HL-60 (cell line): ENCODE measurements at regions not wholly inside any gene's neighbourhood (a gene's known extent, or its start where the extent isn't known, plus 50 kb on each side); places are given as distances from the start of the nearest gene placed in this dataset.

Experiments used
- DNase-seq, 2 experiments: peaks; one replicate each; pipeline ENCODE4 v3.0.0-alpha.2; 2010 to 2020; ENCODE audit warnings: low read depth in 1 of 2, low spot score in 1 of 2
- H3K27ac ChIP-seq: fragments of 250-450 bp; sonication (Bioruptor Pico); replicated peaks from 2 replicates; pipeline ENCODE4 v1.5.1; 2020; ENCODE audit warnings: mild to moderate bottlenecking, moderate library complexity
- H3K27me3 ChIP-seq: fragments of 250-450 bp; sonication (Bioruptor Pico); 2 replicates; pipeline ENCODE4 v1.5.1; 2021; ENCODE audit warnings: mild to moderate bottlenecking, moderate library complexity; ENCODE audit not compliant: insufficient read depth, poor library complexity, severe bottlenecking
- H3K4me3 ChIP-seq: replicated peaks from 2 replicates; pipeline ENCODE4 v1.5.1; 2011; ENCODE audit warnings: mild to moderate bottlenecking, control low read depth, low read length; ENCODE audit not compliant: insufficient read depth
- CTCF ChIP-seq: IDR thresholded peaks from one replicate; pipeline ENCODE4 v1.5.1; 2011; ENCODE audit warnings: low read length, control low read depth, inconsistent platforms; ENCODE audit not compliant: insufficient read depth
- GABPA ChIP-seq: IDR thresholded peaks from 2 replicates; pipeline ENCODE4 v1.6.1; 2012; ENCODE audit warnings: low read depth
- POLR2AphosphoS5 ChIP-seq: IDR thresholded peaks from 2 replicates; pipeline ENCODE4 v1.6.1; 2012; ENCODE audit warnings: low read depth
- REST ChIP-seq: IDR thresholded peaks from 2 replicates; pipeline ENCODE4 v1.6.1; 2012; ENCODE audit warnings: low read depth; ENCODE audit not compliant: insufficient replicate concordance
- SPI1 ChIP-seq: IDR thresholded peaks from 2 replicates; pipeline ENCODE4 v1.6.1; 2012; ENCODE audit warnings: low read depth, mild to moderate bottlenecking, borderline replicate concordance

GRCh38 chr7:84317536-84317935 lies 122.9 kb upstream of the SEMA3A start:
- Histone ChIP-seq H3K27ac (no peak overlapping the region), H3K4me3 (no peak overlapping the region), H3K27me3 (no peaks in the 10 kb centered on the region)
- TF ChIP-seq GABPA = no peak
- no peak for TF ChIP-seq POLR2AphosphoS5
- TF ChIP-seq CTCF = no peak
- TF ChIP-seq REST = no peak
- no peak for TF ChIP-seq SPI1
- DNase-seq = no peak

- no peak for TF ChIP-seq CTCF
- no peak for TF ChIP-seq SPI1
- TF ChIP-seq REST = no peak
- no peak for TF ChIP-seq POLR2AphosphoS5
- no peak overlapping the region for H3K4me3 ChIP-seq
- H3K27ac ChIP-seq = no peak overlapping the region
- no peaks in the 10 kb centered on the region for H3K27me3 ChIP-seq
- no peak for DNase-seq
Measured at GRCh38 chr7:84314263-84314662, 119.7 kb upstream of the SEMA3A start.

- H3K27me3 ChIP-seq = no peaks in the 10 kb centered on the region
- H3K4me3 ChIP-seq = no peak overlapping the region
- no peak for DNase-seq
- H3K27ac ChIP-seq = no peak overlapping the region
- TF ChIP-seq SPI1 (no peak), CTCF (no peak), GABPA (no peak), POLR2AphosphoS5 (no peak), REST (no peak)
Measured at GRCh38 chr7:84304407-84304806, 109.8 kb upstream of the SEMA3A start.
